K562 (cell line): ENCODE measurements at regions not wholly inside any gene's neighbourhood (a gene's known extent, or its start where the extent isn't known, plus 50 kb on each side); places are given as distances from the start of the nearest gene placed in this dataset.

Experiments used
- CTCF ChIP-seq, 3 experiments: IDR thresholded peaks in 2 of 3; conservative IDR thresholded peaks in 1 of 3; 2 replicates each; pipeline ENCODE4 v1.5.1; 2011 to 2012; ENCODE audit warnings: low read length in 3 of 3, mild to moderate bottlenecking in 3 of 3, control low read depth in 2 of 3, improper control_type of control experiment in 1 of 3, inconsistent platforms in 1 of 3, low read depth in 1 of 3, mixed read lengths in 1 of 3, moderate library complexity in 1 of 3; ENCODE audit not compliant: insufficient read depth in 2 of 3
- EZH2 ChIP-seq: IDR thresholded peaks from 2 replicates; pipeline ENCODE4 v1.6.1; 2012; ENCODE audit warnings: low read depth, mild to moderate bottlenecking, inconsistent platforms, low read length, borderline replicate concordance
- FOXJ3 ChIP-seq: sonication (generic); formaldehyde crosslinking; IDR thresholded peaks from 2 replicates; pipeline ENCODE4 v1.4.0; 2020; ENCODE audit warnings: mild to moderate bottlenecking, missing genetic modification reagents
- POLR2A ChIP-seq: fragments of 450-650 bp; conservative IDR thresholded peaks from 2 replicates; pipeline ENCODE4 v1.6.1; 2016
- SMARCC2 ChIP-seq: fragments of 450-650 bp; IDR thresholded peaks from 2 replicates; pipeline ENCODE4 v1.6.1; 2017; ENCODE audit warnings: antibody characterized with exemption, moderate library complexity, mild to moderate bottlenecking, low read depth
- U2AF1 ChIP-seq: fragments of 200-400 bp; formaldehyde crosslinking; optimal IDR thresholded peaks from 2 replicates; pipeline ENCODE3; 2017; ENCODE audit warnings: mild to moderate bottlenecking, low read depth, low read length, moderate library complexity
- YY1 ChIP-seq, 3 experiments: IDR thresholded peaks; 2 replicates each; pipeline ENCODE4 v1.6.1; 2011; ENCODE audit warnings: low read length in 2 of 3, mild to moderate bottlenecking in 2 of 3, moderate library complexity in 2 of 3, borderline replicate concordance in 1 of 3, control low read depth in 1 of 3, low read depth in 1 of 3; ENCODE audit not compliant: insufficient read depth in 3 of 3, insufficient replicate concordance in 2 of 3, control insufficient read depth in 1 of 3, insufficient read length in 1 of 3; ENCODE audit errors: extremely low read depth in 1 of 3
- ZNF766 ChIP-seq: fragments of 200-800 bp; sonication (Bioruptor generic); conservative IDR thresholded peaks from 2 replicates; pipeline ENCODE4 v1.6.1; 2016; ENCODE audit warnings: missing genetic modification characterization, missing compliant biosample characterization
- ZNF785 ChIP-seq: fragments of 250-450 bp; sonication (Bioruptor Pico); IDR thresholded peaks from 2 replicates; pipeline ENCODE4 v1.4.0; 2020; ENCODE audit warnings: mild to moderate bottlenecking

GRCh38 chr9:1776668-1777067 lies 238.5 kb upstream of the SMARCA2 start:
- TF ChIP-seq FOXJ3 (no peak), POLR2A (no peak), CTCF (IDR thresholded peaks at IDR 0.05 in 2 of 3, conservative IDR thresholded peaks at IDR 0.05 in 1 of 3; ENCODE audit: insufficient read depth in 2 of 3, low read depth in 1 of 3, low read length in 3 of 3) (no peak), ZNF785 (CRISPR knock-in tag) (no peak), U2AF1 (no peak), YY1 (IDR thresholded peaks at IDR 0.05; ENCODE audit: borderline replicate concordance in 1 of 3, control insufficient read depth in 1 of 3, extremely low read depth in 1 of 3, insufficient read depth in 3 of 3, insufficient read length in 1 of 3, insufficient replicate concordance in 2 of 3, low read depth in 1 of 3, low read length in 2 of 3) (no peak), EZH2 (no peak), ZNF766 (CRISPR knock-in tag) (no peak), SMARCC2 (no peak)
